ENCODE measurements at regions not wholly inside any gene's neighbourhood (a gene's known extent, or its start where the extent isn't known, plus 50 kb on each side); places are given as distances from the start of the nearest gene placed in this dataset.
A peak's percentile ranks its signal among the peaks of the same experiment; 100 is the strongest.

DNA sequence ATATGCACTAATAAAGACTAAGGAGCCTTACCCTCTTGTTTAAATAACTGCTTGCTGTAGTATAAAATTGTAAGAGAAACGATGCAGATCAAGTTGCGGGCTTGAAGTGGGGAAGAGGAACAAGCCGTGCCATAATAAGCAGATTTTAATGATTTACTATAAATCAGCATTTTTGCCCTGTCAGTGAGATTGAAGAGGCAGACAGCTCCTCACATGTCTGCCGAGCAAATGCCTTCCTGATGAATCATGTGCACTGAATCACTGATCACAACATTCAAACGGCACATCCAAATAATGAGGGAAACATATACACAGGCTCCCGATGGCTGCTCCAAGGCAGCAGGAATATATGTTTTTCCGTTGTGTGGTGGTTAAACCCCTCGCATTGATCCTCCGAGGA lies 282.9 kb downstream of the TSHZ3 start:
- Histone ChIP-seq H3K36me3 (ENCODE audit: control insufficient read depth, insufficient read depth, low read length) (no peaks in the 10 kb centered on the region), H3K27me3 (ENCODE audit: control insufficient read depth, insufficient read depth, low read length) (no peaks in the 10 kb centered on the region), H3K4me3 (ENCODE audit: low read depth, low read length) (no peak overlapping the region)
- TF ChIP-seq, protein P1, sequence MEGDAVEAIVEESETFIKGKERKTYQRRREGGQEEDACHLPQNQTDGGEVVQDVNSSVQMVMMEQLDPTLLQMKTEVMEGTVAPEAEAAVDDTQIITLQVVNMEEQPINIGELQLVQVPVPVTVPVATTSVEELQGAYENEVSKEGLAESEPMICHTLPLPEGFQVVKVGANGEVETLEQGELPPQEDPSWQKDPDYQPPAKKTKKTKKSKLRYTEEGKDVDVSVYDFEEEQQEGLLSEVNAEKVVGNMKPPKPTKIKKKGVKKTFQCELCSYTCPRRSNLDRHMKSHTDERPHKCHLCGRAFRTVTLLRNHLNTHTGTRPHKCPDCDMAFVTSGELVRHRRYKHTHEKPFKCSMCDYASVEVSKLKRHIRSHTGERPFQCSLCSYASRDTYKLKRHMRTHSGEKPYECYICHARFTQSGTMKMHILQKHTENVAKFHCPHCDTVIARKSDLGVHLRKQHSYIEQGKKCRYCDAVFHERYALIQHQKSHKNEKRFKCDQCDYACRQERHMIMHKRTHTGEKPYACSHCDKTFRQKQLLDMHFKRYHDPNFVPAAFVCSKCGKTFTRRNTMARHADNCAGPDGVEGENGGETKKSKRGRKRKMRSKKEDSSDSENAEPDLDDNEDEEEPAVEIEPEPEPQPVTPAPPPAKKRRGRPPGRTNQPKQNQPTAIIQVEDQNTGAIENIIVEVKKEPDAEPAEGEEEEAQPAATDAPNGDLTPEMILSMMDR (IDR thresholded peaks at IDR 0.05; ENCODE audit: insufficient read depth, low read length, poor library complexity, severe bottlenecking), result no peak
- peak; percentile 86 for DNase-seq (ENCODE audit: low read depth)

DNA sequence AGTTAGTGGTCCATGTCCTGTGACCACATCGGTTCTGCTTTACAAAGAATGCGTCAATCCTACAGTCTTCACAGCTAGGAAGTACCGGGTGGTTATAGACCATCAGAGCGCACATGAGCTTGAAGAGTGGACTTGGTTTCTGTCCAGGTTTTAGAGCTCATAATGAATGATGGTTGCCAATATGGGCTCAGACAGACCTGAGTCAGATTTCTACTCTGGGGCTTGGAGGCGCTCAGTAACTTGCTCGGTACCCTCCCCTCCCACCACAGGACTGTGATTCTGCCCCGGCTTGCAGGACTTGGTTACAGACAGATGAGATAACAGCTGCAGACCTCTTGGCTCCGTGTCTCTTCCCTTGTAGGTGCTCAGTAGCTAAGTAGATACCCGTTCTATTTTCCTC lies 284.7 kb downstream of the TSHZ3 start:
- peak; percentile 14 for DNase-seq (ENCODE audit: low read depth)
- Histone ChIP-seq H3K4me3 (ENCODE audit: low read depth, low read length) (no peak overlapping the region), H3K27me3 (ENCODE audit: control insufficient read depth, insufficient read depth, low read length) (no peaks in the 10 kb centered on the region), H3K36me3 (ENCODE audit: control insufficient read depth, insufficient read depth, low read length) (no peaks in the 10 kb centered on the region)
- TF ChIP-seq, protein P1 (IDR thresholded peaks at IDR 0.05; ENCODE audit: insufficient read depth, low read length, poor library complexity, severe bottlenecking), result no peak

DNA sequence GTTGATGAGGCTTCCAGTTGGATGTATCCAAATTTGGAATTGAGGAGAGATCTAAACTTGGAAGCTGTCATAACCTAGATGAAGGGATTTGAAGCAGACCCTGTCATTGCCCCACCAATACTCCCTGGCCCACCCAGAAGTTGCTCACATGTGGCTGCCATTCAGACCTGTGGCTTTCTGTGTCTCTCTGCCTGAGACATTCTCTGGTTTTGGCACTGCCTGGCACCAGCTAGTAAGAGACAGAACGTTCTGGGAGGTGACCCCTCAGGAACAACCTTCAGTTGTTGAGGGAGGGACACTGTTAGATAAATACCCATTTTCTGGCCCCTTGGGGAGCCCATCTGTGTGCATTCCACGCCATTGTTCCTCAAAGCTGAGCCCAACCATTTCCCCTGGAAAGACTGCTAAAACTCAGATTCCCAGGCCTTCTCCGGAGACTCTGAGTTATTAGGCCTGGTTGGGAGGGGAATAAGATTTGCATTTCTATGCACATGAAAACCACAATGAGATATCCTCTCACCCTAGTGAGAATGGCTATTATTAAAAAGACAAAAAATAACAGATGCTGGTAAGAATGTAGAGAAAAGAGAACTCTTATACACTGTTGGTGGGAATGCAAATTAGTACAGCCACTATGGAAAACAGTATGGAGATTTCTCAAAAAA lies 290.4 kb downstream of the TSHZ3 start:
- Histone ChIP-seq H3K36me3 (ENCODE audit: control insufficient read depth, insufficient read depth, low read length) (no peaks in the 10 kb centered on the region), H3K27me3 (ENCODE audit: control insufficient read depth, insufficient read depth, low read length) (no peaks in the 10 kb centered on the region), H3K4me3 (ENCODE audit: low read depth, low read length) (no peak overlapping the region)
- DNase-seq (ENCODE audit: low read depth), result no peak
- TF ChIP-seq, protein P1 (IDR thresholded peaks at IDR 0.05; ENCODE audit: insufficient read depth, low read length, poor library complexity, severe bottlenecking), result no peak

DNA sequence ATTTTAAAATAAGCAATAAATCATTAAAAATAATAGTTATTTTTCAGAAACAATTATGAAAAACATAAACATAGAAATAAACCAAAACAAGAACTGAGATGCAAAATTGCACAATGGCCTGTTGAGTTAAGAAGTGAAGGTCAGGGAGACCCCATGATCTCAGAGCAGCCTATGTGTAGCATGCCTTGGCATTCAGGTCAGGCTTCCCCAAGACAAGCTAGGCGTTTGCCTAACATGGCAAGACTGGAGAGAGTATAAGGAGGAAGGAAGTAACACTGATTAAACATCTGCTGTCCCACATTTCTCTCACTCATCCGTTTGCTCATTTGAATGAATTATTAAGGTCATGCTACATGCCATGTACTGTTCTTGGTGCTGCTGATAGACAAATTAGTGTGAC lies 291.8 kb downstream of the TSHZ3 start:
- no peaks in the 10 kb centered on the region for H3K36me3 ChIP-seq (ENCODE audit: control insufficient read depth, insufficient read depth, low read length)
- H3K4me3 ChIP-seq (ENCODE audit: low read depth, low read length), result no peak overlapping the region
- TF ChIP-seq, protein P1 (IDR thresholded peaks at IDR 0.05; ENCODE audit: insufficient read depth, low read length, poor library complexity, severe bottlenecking), result no peak
- no peak for DNase-seq (ENCODE audit: low read depth)
- H3K27me3 ChIP-seq (ENCODE audit: control insufficient read depth, insufficient read depth, low read length), result no peaks in the 10 kb centered on the region

DNA sequence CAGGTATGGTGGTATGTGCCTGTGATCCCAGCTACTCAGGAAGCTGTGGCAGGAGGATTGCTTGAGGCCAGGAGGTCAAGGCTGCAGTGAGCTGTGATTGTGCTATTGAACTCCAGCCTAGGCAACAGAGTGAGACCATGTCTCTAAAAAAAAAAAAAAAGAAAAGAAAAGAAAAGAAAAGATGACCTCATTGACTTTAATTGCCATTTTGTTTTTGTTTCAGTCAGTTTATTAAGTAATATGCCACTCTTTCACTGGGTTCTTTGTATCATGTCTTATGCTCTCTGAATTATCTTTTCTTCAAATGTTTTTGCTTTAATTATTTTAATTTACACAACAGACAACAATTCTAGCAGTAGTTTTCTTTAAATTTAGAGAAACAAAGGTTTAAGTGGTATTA lies 293.8 kb downstream of the TSHZ3 start:
- no peak for DNase-seq (ENCODE audit: low read depth)
- Histone ChIP-seq H3K4me3 (ENCODE audit: low read depth, low read length) (no peak overlapping the region), H3K27me3 (ENCODE audit: control insufficient read depth, insufficient read depth, low read length) (no peaks in the 10 kb centered on the region), H3K36me3 (ENCODE audit: control insufficient read depth, insufficient read depth, low read length) (no peaks in the 10 kb centered on the region)
- TF ChIP-seq, protein P1 (IDR thresholded peaks at IDR 0.05; ENCODE audit: insufficient read depth, low read length, poor library complexity, severe bottlenecking), result no peak

DNA sequence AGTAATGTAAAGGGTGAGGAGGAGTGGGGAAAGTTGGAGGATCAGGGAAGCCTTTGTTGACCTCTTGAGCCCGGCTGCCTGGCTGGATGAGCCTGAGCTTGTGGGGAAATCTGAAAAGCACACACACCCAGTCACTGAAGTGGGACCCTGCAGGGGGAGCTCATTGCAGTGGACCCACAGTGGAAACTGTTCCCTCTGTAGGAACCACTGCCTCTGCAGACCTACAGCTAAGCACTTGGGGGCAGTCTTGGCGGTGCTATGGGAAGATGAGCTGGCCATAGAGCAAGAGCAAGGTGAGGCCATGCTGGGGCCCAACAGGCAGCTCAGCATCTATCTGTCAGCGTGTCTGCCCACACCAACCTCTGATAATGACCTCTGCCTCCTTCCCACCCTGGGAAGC lies 294.8 kb downstream of the TSHZ3 start:
- H3K36me3 ChIP-seq (ENCODE audit: control insufficient read depth, insufficient read depth, low read length), result no peaks in the 10 kb centered on the region
- peak; percentile 25 for DNase-seq (ENCODE audit: low read depth)
- H3K27me3 ChIP-seq (ENCODE audit: control insufficient read depth, insufficient read depth, low read length), result no peaks in the 10 kb centered on the region
- TF ChIP-seq, protein P1 (IDR thresholded peaks at IDR 0.05; ENCODE audit: insufficient read depth, low read length, poor library complexity, severe bottlenecking), result peak; percentile 75
- H3K4me3 ChIP-seq (ENCODE audit: low read depth, low read length), result no peak overlapping the region

All from kidney epithelial cell (primary cell).